GM21737 (cell line): ENCODE measurements at regions not wholly inside any gene's neighbourhood (a gene's known extent, or its start where the extent isn't known, plus 50 kb on each side); places are given as distances from the start of the nearest gene placed in this dataset.

Experiments
- ATAC-seq: cut with Tn5 transposase; IDR thresholded peaks from one replicate; pipeline ENCODE4 v1.9.1; 2021; ENCODE audit warnings: mild to moderate bottlenecking, moderate library complexity; ENCODE audit not compliant: unreplicated experiment

GRCh38 chr12:124633365-124634362 is 66.3 kb upstream of the NCOR2 start:
- ATAC-seq, result no peak

- no peak for ATAC-seq
Observed at GRCh38 chr12:124632519-124632984, 65.1 kb upstream of the NCOR2 start.

- no peak for ATAC-seq
Observed at GRCh38 chr12:124631681-124632256, 64.4 kb upstream of the NCOR2 start.

- no peak for ATAC-seq
Observed at GRCh38 chr12:124630791-124631313, 63.4 kb upstream of the NCOR2 start.

- ATAC-seq, result no peak
Observed at GRCh38 chr12:124629789-124630480, 62.5 kb upstream of the NCOR2 start.

- ATAC-seq, result no peak
Observed at GRCh38 chr12:124629117-124629516, 61.7 kb upstream of the NCOR2 start.

GRCh38 chr12:124627956-124628355 is 60.5 kb upstream of the NCOR2 start:
- ATAC-seq, result no peak

GRCh38 chr12:124626971-124627411 is 59.6 kb upstream of the NCOR2 start:
- ATAC-seq, result no peak

- no peak for ATAC-seq
Observed at GRCh38 chr12:124625867-124626675, 58.7 kb upstream of the NCOR2 start.

GRCh38 chr12:124624823-124625222 is 57.4 kb upstream of the NCOR2 start:
- no peak for ATAC-seq

- ATAC-seq, result no peak
Observed at GRCh38 chr12:124623344-124624035, 56.1 kb upstream of the NCOR2 start.

GRCh38 chr12:124622764-124623163 is 55.4 kb upstream of the NCOR2 start:
- no peak for ATAC-seq

- no peak for ATAC-seq
Observed at GRCh38 chr12:124622331-124622730, 54.9 kb upstream of the NCOR2 start.

GRCh38 chr12:124621296-124621660 is 53.9 kb upstream of the NCOR2 start:
- no peak for ATAC-seq

GRCh38 chr12:124620606-124621295 is 53.3 kb upstream of the NCOR2 start:
- ATAC-seq, result no peak

- ATAC-seq, result no peak
Observed at GRCh38 chr12:124618291-124618902, 51.0 kb upstream of the NCOR2 start.

GRCh38 chr12:124617615-124618014 is 50.2 kb upstream of the NCOR2 start:
- no peak for ATAC-seq
